HEK293 (cell line): ENCODE measurements at regions not wholly inside any gene's neighbourhood (a gene's known extent, or its start where the extent isn't known, plus 50 kb on each side); places are given as distances from the start of the nearest gene placed in this dataset.
"Not testable (repeated sequence)": the region's sequence is repeated elsewhere in the genome, so short reads cannot be mapped to it uniquely, and the experiment has no call there.

ENCODE experiments used
- CTCF ChIA-PET: fragments of 350-600 bp; formaldehyde crosslinking; extraction: SDS; loops from one replicate; lab custom pipeline; 2021; ENCODE audit warnings: antibody characterized with exemption; lab: Yijun Ruan, JAX
- POLR2A ChIA-PET: fragments of 300-600 bp; formaldehyde crosslinking; extraction: SDS; loops from one replicate; lab custom pipeline; 2020; ENCODE audit warnings: antibody characterized with exemption, inconsistent platforms; lab: Yijun Ruan, JAX
- H3K27ac ChIP-seq: fragments of 200-500 bp; sonication (Bioruptor generic); 2 replicates; pipeline ENCODE4 v1.5.1; 2014; ENCODE audit warnings: low read depth, low read length, control low read depth, inconsistent platforms; ENCODE audit errors: extremely low read depth
- H3K36me3 ChIP-seq, 2 experiments: fragments of 200-500 bp in 1 of 2; sonication (Bioruptor generic) in 1 of 2; 1 replicate in 1 of 2; 2 replicates in 1 of 2; pipeline ENCODE4 v1.5.1; 2014 to 2017; ENCODE audit warnings: inconsistent platforms in 2 of 2, low read length in 2 of 2; ENCODE audit not compliant: control insufficient read depth in 2 of 2, insufficient read depth in 1 of 2
- H3K4me1 ChIP-seq: fragments of 200-500 bp; sonication (Bioruptor generic); 2 replicates; pipeline ENCODE4 v1.5.1; 2014; ENCODE audit warnings: mild to moderate bottlenecking, low read length, inconsistent platforms; ENCODE audit not compliant: control insufficient read depth, insufficient read depth
- H3K4me3 ChIP-seq: 2 replicates; pipeline ENCODE4 v1.5.1; 2011; ENCODE audit warnings: low read depth, mild to moderate bottlenecking, control low read depth, low read length, moderate library complexity
- H3K9me3 ChIP-seq: fragments of 200-500 bp; sonication (Bioruptor generic); 2 replicates; pipeline ENCODE4 v1.5.1; 2014; ENCODE audit warnings: low read depth, low read length, inconsistent platforms; ENCODE audit not compliant: control insufficient read depth, insufficient read depth
- BCL11A ChIP-seq: fragments of 450-650 bp; formaldehyde crosslinking; IDR thresholded peaks from 2 replicates; pipeline ENCODE4 v1.5.1; 2016; ENCODE audit warnings: low read depth, missing biosample characterization, missing genetic modification characterization
- HOXC10 ChIP-seq: sonication (generic); formaldehyde crosslinking; IDR thresholded peaks from 2 replicates; pipeline ENCODE4 v1.8.1; 2023; ENCODE audit warnings: mild to moderate bottlenecking, missing genetic modification reagents
- KLF16 ChIP-seq: fragments of 450-650 bp; formaldehyde crosslinking; IDR thresholded peaks from 2 replicates; pipeline ENCODE4 v1.5.1; 2017; ENCODE audit warnings: missing biosample characterization, missing genetic modification characterization
- MEIS1 ChIP-seq: sonication (generic); formaldehyde crosslinking; IDR thresholded peaks from 2 replicates; pipeline ENCODE4 v1.8.1; 2022; ENCODE audit warnings: missing genetic modification reagents, mild to moderate bottlenecking, borderline replicate concordance
- MYNN ChIP-seq: fragments of 450-650 bp; formaldehyde crosslinking; IDR thresholded peaks from 2 replicates; pipeline ENCODE4 v1.5.1; 2016; ENCODE audit warnings: missing biosample characterization, missing genetic modification characterization, borderline replicate concordance
- OSR2 ChIP-seq: fragments of 450-650 bp; formaldehyde crosslinking; IDR thresholded peaks from 2 replicates; pipeline ENCODE4 v1.5.1; 2016; ENCODE audit warnings: missing biosample characterization, missing genetic modification characterization
- REPIN1 ChIP-seq: fragments of 450-650 bp; formaldehyde crosslinking; IDR thresholded peaks from 2 replicates; pipeline ENCODE4 v1.5.1; 2017; ENCODE audit warnings: missing biosample characterization, missing genetic modification characterization, low read depth
- SP2 ChIP-seq: fragments of 450-650 bp; formaldehyde crosslinking; IDR thresholded peaks from 2 replicates; pipeline ENCODE4 v1.5.1; 2016; ENCODE audit warnings: missing biosample characterization, missing genetic modification characterization
- ZBTB20 ChIP-seq: fragments of 450-650 bp; formaldehyde crosslinking; IDR thresholded peaks from 2 replicates; pipeline ENCODE4 v1.5.1; 2016; ENCODE audit warnings: missing biosample characterization, missing genetic modification characterization
- ZFP41 ChIP-seq: fragments of 450-650 bp; formaldehyde crosslinking; IDR thresholded peaks from 2 replicates; pipeline ENCODE4 v1.5.1; 2016; ENCODE audit warnings: missing biosample characterization, missing genetic modification characterization, borderline replicate concordance
- ZNF10 ChIP-seq: fragments of 450-650 bp; formaldehyde crosslinking; IDR thresholded peaks from 2 replicates; pipeline ENCODE4 v1.5.1; 2017; ENCODE audit warnings: missing biosample characterization, missing genetic modification characterization
- ZNF157 ChIP-seq: fragments of 450-650 bp; formaldehyde crosslinking; IDR thresholded peaks from 2 replicates; pipeline ENCODE4 v1.5.1; 2016; ENCODE audit warnings: missing biosample characterization, missing genetic modification characterization
- ZNF174 ChIP-seq: fragments of 450-650 bp; formaldehyde crosslinking; IDR thresholded peaks from 2 replicates; pipeline ENCODE4 v1.5.0; 2017; ENCODE audit warnings: missing biosample characterization, mild to moderate bottlenecking, missing genetic modification characterization
- ZNF19 ChIP-seq: fragments of 450-650 bp; formaldehyde crosslinking; IDR thresholded peaks from 2 replicates; pipeline ENCODE4; 2016; ENCODE audit warnings: missing biosample characterization, missing genetic modification characterization, low read depth
- ZNF211 ChIP-seq: fragments of 450-650 bp; formaldehyde crosslinking; IDR thresholded peaks from 2 replicates; pipeline ENCODE4 v1.5.1; 2016; ENCODE audit warnings: low read depth, missing biosample characterization, missing genetic modification characterization
- ZNF223 ChIP-seq: fragments of 450-650 bp; formaldehyde crosslinking; IDR thresholded peaks from 2 replicates; pipeline ENCODE4 v1.5.1; 2016; ENCODE audit warnings: missing biosample characterization, missing genetic modification characterization
- ZNF302 ChIP-seq: fragments of 450-650 bp; formaldehyde crosslinking; IDR thresholded peaks from 2 replicates; pipeline ENCODE4 v1.5.1; 2016; ENCODE audit warnings: missing biosample characterization, missing genetic modification characterization, low read depth
- ZNF311 ChIP-seq: fragments of 450-650 bp; formaldehyde crosslinking; IDR thresholded peaks from 2 replicates; pipeline ENCODE4 v1.5.1; 2017; ENCODE audit warnings: missing biosample characterization, missing genetic modification characterization, borderline replicate concordance
- ZNF366 ChIP-seq: fragments of 450-650 bp; formaldehyde crosslinking; conservative IDR thresholded peaks from 2 replicates; pipeline ENCODE4 v1.5.1; 2016; ENCODE audit warnings: missing biosample characterization, missing genetic modification characterization
- ZNF416 ChIP-seq: fragments of 450-650 bp; formaldehyde crosslinking; IDR thresholded peaks from 2 replicates; pipeline ENCODE4 v1.5.1; 2016; ENCODE audit warnings: missing biosample characterization, missing genetic modification characterization
- ZNF48 ChIP-seq: fragments of 450-650 bp; formaldehyde crosslinking; IDR thresholded peaks from 2 replicates; pipeline ENCODE4 v1.5.1; 2016; ENCODE audit warnings: missing biosample characterization, missing genetic modification characterization
- ZNF549 ChIP-seq: fragments of 450-650 bp; IDR thresholded peaks from 2 replicates; pipeline ENCODE4 v1.5.1; 2018; ENCODE audit warnings: missing biosample characterization, missing genetic modification characterization, mild to moderate bottlenecking, inconsistent platforms, moderate library complexity
- ZNF600 ChIP-seq: fragments of 450-650 bp; formaldehyde crosslinking; IDR thresholded peaks from 2 replicates; pipeline ENCODE4 v1.5.1; 2016; ENCODE audit warnings: missing biosample characterization, missing genetic modification characterization
- ZNF623 ChIP-seq: fragments of 450-650 bp; formaldehyde crosslinking; IDR thresholded peaks from 2 replicates; pipeline ENCODE4 v1.5.1; 2016; ENCODE audit warnings: missing biosample characterization, missing genetic modification characterization
- ZNF777 ChIP-seq: fragments of 450-650 bp; formaldehyde crosslinking; IDR thresholded peaks from 2 replicates; pipeline ENCODE4 v1.5.1; 2017; ENCODE audit warnings: missing biosample characterization, missing genetic modification characterization, borderline replicate concordance
- ZSCAN30 ChIP-seq: fragments of 450-650 bp; IDR thresholded peaks from 2 replicates; pipeline ENCODE4 v1.5.1; 2018; ENCODE audit warnings: missing biosample characterization, mild to moderate bottlenecking, missing genetic modification characterization, moderate library complexity
- ZSCAN4 ChIP-seq: fragments of 450-650 bp; formaldehyde crosslinking; IDR thresholded peaks from 2 replicates; pipeline ENCODE4 v1.5.1; 2017; ENCODE audit warnings: missing biosample characterization, missing genetic modification characterization
- ZSCAN5A ChIP-seq: fragments of 450-650 bp; formaldehyde crosslinking; IDR thresholded peaks from 2 replicates; pipeline ENCODE4 v1.5.1; 2016; ENCODE audit warnings: missing biosample characterization, missing genetic modification characterization
- TF ChIP-seq, protein P1 (sequence below): fragments of 450-650 bp; IDR thresholded peaks from 2 replicates; pipeline ENCODE4 v1.5.1; 2018; ENCODE audit warnings: missing biosample characterization, missing genetic modification characterization
- TF ChIP-seq, protein P2 (sequence below): fragments of 450-650 bp; formaldehyde crosslinking; IDR thresholded peaks from 2 replicates; pipeline ENCODE4 v1.5.1; 2017; ENCODE audit warnings: missing biosample characterization, mild to moderate bottlenecking, missing genetic modification characterization, moderate library complexity

GRCh38 chr1:30444850-30445249 is 278.5 kb downstream of the MATN1 start:
- ChIA-PET CTCF (no interaction called here), POLR2A (no interaction called here)
- no peaks in the 10 kb centered on the region for H3K4me1 ChIP-seq
- TF ChIP-seq ZNF157 (tag by site-specific recombination) (no peak), ZSCAN4 (tag by site-specific recombination) (no peak), SP2 (tag by site-specific recombination) (no peak), KLF16 (no peak), ZNF211 (no peak), HOXC10 (CRISPR knock-in tag) (no peak), ZNF223 (tag by site-specific recombination) (no peak), ZNF366 (tag by site-specific recombination) (no peak), MEIS1 (CRISPR knock-in tag) (no peak), OSR2 (tag by site-specific recombination) (no peak), REPIN1 (tag by site-specific recombination) (no peak), ZNF174 (tag by site-specific recombination) (no peak), ZFP41 (tag by site-specific recombination) (no peak), ZNF19 (no peak), ZNF311 (tag by site-specific recombination) (no peak), ZSCAN30 (tag by site-specific recombination) (no peak)
- no peak overlapping the region for H3K27ac ChIP-seq
- no peak overlapping the region for H3K4me3 ChIP-seq
- H3K36me3 ChIP-seq = no peaks in the 10 kb centered on the region
- H3K9me3 ChIP-seq = no peaks in the 10 kb centered on the region

DNA sequence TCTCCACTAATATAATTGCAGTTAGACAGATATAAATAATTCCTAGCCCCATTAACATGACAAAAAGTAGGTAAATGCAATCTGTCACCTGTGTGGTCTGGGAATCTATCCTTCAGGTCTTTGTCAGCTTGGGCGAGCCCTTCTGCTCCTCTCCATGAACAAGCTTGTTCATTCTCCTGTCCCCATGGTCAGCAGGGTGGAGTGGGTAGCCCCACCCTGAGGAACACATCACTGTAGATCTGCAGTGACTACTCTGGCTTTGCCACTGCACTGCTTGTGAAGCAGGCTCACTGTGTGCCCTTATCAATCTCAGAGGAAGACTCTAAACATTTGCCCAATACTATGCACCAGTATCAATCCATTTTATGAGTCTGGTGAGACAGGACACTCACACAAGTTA is 279.0 kb downstream of the MATN1 start:
- ChIA-PET CTCF (interaction anchor here (0.7 kb wide), 1 partner anchor 61 kb away, joined by 5 read pairs; no protein-coding TSS in a partner anchor), POLR2A (no interaction called here)
- H3K9me3 ChIP-seq = no peaks in the 10 kb centered on the region
- no peak for TF ChIP-seq BCL11A (tag by site-specific recombination)
- no peak for TF ChIP-seq ZNF10 (tag by site-specific recombination)
- TF ChIP-seq ZNF549 = no peak
- TF ChIP-seq ZNF416 (tag by site-specific recombination) = no peak
- TF ChIP-seq, protein P1, sequence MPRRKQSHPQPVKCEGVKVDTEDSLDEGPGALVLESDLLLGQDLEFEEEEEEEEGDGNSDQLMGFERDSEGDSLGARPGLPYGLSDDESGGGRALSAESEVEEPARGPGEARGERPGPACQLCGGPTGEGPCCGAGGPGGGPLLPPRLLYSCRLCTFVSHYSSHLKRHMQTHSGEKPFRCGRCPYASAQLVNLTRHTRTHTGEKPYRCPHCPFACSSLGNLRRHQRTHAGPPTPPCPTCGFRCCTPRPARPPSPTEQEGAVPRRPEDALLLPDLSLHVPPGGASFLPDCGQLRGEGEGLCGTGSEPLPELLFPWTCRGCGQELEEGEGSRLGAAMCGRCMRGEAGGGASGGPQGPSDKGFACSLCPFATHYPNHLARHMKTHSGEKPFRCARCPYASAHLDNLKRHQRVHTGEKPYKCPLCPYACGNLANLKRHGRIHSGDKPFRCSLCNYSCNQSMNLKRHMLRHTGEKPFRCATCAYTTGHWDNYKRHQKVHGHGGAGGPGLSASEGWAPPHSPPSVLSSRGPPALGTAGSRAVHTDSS (tag by site-specific recombination) = no peak
- no peak for TF ChIP-seq ZSCAN5A (tag by site-specific recombination)
- no peak for TF ChIP-seq HOXC10 (CRISPR knock-in tag)
- TF ChIP-seq, protein P2, sequence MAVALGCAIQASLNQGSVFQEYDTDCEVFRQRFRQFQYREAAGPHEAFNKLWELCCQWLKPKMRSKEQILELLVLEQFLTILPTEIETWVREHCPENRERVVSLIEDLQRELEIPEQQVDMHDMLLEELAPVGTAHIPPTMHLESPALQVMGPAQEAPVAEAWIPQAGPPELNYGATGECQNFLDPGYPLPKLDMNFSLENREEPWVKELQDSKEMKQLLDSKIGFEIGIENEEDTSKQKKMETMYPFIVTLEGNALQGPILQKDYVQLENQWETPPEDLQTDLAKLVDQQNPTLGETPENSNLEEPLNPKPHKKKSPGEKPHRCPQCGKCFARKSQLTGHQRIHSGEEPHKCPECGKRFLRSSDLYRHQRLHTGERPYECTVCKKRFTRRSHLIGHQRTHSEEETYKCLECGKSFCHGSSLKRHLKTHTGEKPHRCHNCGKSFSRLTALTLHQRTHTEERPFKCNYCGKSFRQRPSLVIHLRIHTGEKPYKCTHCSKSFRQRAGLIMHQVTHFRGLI = no peak
- TF ChIP-seq ZNF623 (tag by site-specific recombination) = no peak
- TF ChIP-seq ZNF302 (tag by site-specific recombination) = no peak
- TF ChIP-seq ZNF600 = no peak
- no peak for TF ChIP-seq MYNN (tag by site-specific recombination)
- TF ChIP-seq ZNF777 = no peak
- no peak for TF ChIP-seq ZBTB20 (tag by site-specific recombination)
- TF ChIP-seq ZNF48 (tag by site-specific recombination) = no peak
- no peaks in the 10 kb centered on the region for H3K4me1 ChIP-seq
- H3K27ac ChIP-seq = no peak overlapping the region
- H3K36me3 ChIP-seq = no peaks in the 10 kb centered on the region
- no peak overlapping the region for H3K4me3 ChIP-seq

GRCh38 chr1:30438274-30438673 is 285.1 kb downstream of the MATN1 start:
- CTCF ChIA-PET, H3K4me3 ChIP-seq, POLR2A ChIA-PET, H3K27ac ChIP-seq, H3K36me3 ChIP-seq, H3K9me3 ChIP-seq, H3K4me1 ChIP-seq: not testable (repeated sequence)
